Epithelial cell of proximal tubule (primary cell): ENCODE measurements at regions not wholly inside any gene's neighbourhood (a gene's known extent, or its start where the extent isn't known, plus 50 kb on each side); places are given as distances from the start of the nearest gene placed in this dataset.
"Not testable (repeated sequence)": the region's sequence is repeated elsewhere in the genome, so short reads cannot be mapped to it uniquely, and the experiment has no call there.

ENCODE experiments used
- DNase-seq: peaks from one replicate; pipeline ENCODE4 v3.0.0-alpha.2; 2011; ENCODE audit warnings: low read depth
- H3K4me3 ChIP-seq: 2 replicates; pipeline ENCODE4 v1.5.1; 2011; ENCODE audit warnings: low read depth, mild to moderate bottlenecking, low read length
- TF ChIP-seq, protein P1 (sequence below): conservative IDR thresholded peaks from 2 replicates; pipeline ENCODE4 v1.5.1; 2012; ENCODE audit warnings: low read depth, mild to moderate bottlenecking, low read length

- DNase-seq = no peak
- H3K4me3 ChIP-seq = no peak overlapping the region
- TF ChIP-seq, protein P1, sequence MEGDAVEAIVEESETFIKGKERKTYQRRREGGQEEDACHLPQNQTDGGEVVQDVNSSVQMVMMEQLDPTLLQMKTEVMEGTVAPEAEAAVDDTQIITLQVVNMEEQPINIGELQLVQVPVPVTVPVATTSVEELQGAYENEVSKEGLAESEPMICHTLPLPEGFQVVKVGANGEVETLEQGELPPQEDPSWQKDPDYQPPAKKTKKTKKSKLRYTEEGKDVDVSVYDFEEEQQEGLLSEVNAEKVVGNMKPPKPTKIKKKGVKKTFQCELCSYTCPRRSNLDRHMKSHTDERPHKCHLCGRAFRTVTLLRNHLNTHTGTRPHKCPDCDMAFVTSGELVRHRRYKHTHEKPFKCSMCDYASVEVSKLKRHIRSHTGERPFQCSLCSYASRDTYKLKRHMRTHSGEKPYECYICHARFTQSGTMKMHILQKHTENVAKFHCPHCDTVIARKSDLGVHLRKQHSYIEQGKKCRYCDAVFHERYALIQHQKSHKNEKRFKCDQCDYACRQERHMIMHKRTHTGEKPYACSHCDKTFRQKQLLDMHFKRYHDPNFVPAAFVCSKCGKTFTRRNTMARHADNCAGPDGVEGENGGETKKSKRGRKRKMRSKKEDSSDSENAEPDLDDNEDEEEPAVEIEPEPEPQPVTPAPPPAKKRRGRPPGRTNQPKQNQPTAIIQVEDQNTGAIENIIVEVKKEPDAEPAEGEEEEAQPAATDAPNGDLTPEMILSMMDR = no peak
These were observed 234.7 kb upstream of the SULF2 start for GRCh38 chr20:48019940-48020339.

DNA sequence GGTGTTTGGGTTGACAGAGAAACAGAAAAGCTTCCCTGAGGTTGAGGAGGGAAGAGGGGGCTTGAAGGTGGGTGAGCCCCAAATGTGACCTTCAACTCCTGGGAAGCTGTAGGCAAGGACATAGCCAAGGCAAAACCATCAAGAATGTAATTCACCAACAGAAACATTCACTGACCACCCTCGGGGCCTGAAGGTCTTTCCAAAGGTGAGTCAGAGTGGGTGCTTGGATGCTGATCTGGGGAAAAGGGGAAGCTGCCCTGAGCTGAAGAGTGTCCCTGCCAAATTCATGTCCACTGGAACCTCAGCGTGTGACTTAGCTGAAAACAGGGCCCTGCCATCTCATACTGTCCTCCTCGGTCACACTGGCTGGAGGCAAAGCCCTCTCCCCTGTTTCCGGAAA lies 234.2 kb upstream of the SULF2 start:
- TF ChIP-seq, protein P1 = no peak
- no peak overlapping the region for H3K4me3 ChIP-seq
- DNase-seq = no peak

- H3K4me3 ChIP-seq, DNase-seq: not testable (repeated sequence)
These were observed 233.6 kb upstream of the SULF2 start for GRCh38 chr20:48018851-48019250.

DNA sequence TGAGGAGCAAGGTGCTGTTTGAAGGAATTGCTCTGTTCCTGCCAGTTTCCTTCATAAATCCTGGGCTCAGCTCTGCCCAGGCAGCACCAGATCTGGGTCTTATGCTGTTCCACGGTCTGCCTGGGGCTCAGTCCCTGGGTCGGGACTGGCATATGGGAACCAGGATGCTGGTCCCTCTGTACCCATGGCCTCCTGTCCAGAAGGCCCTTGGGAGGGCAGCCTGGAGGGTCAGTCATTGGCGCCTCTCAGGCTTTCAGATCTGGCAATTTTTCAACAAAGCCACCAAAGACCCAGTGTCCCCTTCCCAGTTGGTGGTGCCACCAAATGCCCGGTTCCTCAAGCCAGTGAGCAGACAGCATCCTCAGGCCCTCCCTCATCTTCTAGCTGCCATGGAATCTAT lies 232.7 kb upstream of the SULF2 start:
- no peak for DNase-seq
- H3K4me3 ChIP-seq = no peak overlapping the region
- TF ChIP-seq, protein P1 = no peak

DNA sequence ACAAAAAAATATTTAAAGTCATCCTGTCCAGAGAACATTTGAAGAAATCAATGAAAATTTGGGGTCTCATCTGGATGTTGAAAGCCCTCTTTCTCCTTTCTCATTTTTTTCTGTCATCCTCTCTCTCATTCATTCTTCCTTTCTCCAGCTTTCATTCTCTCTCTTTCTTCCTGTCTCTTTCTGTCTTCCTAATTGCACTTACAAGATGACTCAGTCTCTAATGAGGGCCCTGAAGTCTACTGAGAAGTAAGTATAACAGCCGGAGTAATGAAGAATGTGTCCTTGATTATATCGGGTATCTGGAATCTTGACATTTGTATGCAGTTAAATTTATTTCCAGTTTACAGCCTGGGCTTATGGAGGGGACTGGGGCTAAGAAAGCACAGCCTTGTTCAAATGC lies 232.2 kb upstream of the SULF2 start:
- TF ChIP-seq, protein P1 = no peak
- no peak overlapping the region for H3K4me3 ChIP-seq
- DNase-seq = no peak

GRCh38 chr20:48015943-48016723 lies 230.9 kb upstream of the SULF2 start:
- TF ChIP-seq, protein P1 = no peak
- no peak for DNase-seq
- H3K4me3 ChIP-seq = no peak overlapping the region

- H3K4me3 ChIP-seq = no peak overlapping the region
- TF ChIP-seq, protein P1 = no peak
- no peak for DNase-seq
These were observed 230.0 kb upstream of the SULF2 start for GRCh38 chr20:48015141-48015910.
